ENCODE measurements at regions not wholly inside any gene's neighbourhood (a gene's known extent, or its start where the extent isn't known, plus 50 kb on each side); places are given as distances from the start of the nearest gene placed in this dataset.

DNA sequence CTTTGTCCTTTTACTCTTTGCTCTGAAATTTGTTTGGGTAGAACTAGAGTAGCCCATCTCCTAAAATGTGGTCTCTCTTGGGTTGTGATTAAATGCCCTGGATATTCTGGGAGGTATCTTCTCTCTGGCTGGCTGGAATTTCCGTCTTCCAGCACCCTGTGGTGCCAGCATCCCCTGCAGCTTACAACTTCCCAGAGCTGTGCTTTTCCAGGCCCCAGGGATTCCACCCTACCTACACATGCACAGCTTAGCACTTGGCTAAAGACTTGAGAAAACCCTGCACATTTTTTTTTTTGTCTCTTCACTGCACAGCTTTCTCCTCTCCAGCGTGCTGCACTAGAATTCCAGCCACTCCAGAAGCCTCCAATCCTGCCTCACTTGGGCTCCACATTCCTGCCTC, 334.7 kb downstream of the IRS2 start:
- Histone ChIP-seq H3K27ac (ENCODE audit: low read depth, low read length) (no peak overlapping the region), H3K4me3 (ENCODE audit: low read length) (no peak overlapping the region), H3K36me3 (ENCODE audit: control insufficient read depth in 2 of 3, insufficient read depth in 3 of 3, low read length in 3 of 3) (no peaks in the 10 kb centered on the region), H3K27me3 (ENCODE audit: control insufficient read depth in 2 of 2, insufficient read depth in 2 of 2, low read length in 2 of 2) (no peaks in the 10 kb centered on the region), H3K4me1 (ENCODE audit: control insufficient read depth in 2 of 2, insufficient read depth in 2 of 2, low read length in 2 of 2) (no peaks in the 10 kb centered on the region), H3K9me3 (ENCODE audit: control insufficient read depth in 2 of 3, low read length in 3 of 3) (no peaks in the 10 kb centered on the region)
- ChIA-PET POLR2A (no interaction called here), CTCF (no interaction called here)
- DNase-seq (no peak), ATAC-seq (no peak)
- Mint-ChIP-seq H3K27ac (no peak overlapping the region), H3K27me3 (peaks cover 0 to 10% (median 7%) of the 10 kb centered on the region in 5 donors), H3K4me3 (no peak overlapping the region), H3K9me3 (peaks cover 0 to 5% (median 0%) of the 10 kb centered on the region in 11 donors), H3K4me1 (no peaks in the 10 kb centered on the region), H3K36me3 (no peaks in the 10 kb centered on the region)
- intact Hi-C loops (cut with micrococcal nuclease) = no loop called here

DNA sequence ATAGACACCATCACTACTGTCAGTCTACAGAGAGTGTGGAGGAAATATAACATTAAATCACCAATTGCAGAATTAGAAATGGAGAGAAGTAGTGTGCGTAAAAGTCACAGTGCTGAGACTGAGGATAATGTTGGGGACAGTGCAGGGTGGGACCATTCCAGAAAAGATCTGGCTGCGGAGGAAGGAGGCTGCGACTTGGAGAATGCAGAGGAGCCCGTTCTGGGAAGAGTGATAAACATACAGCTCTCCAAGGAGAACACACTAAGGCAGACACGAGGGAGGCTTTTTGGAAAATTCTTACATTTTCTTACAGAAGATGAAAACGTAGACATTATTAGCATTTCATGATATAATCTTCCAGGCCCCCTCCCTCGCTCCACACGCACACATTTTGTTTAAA, 337.8 kb downstream of the IRS2 start:
- intact Hi-C loops (cut with micrococcal nuclease) = no loop called here
- DNase-seq = no peak
- Histone ChIP-seq H3K4me3 (ENCODE audit: low read length) (no peak overlapping the region), H3K27ac (ENCODE audit: low read depth, low read length) (no peak overlapping the region), H3K9me3 (ENCODE audit: control insufficient read depth in 2 of 3, low read length in 3 of 3) (no peaks in the 10 kb centered on the region), H3K36me3 (ENCODE audit: control insufficient read depth in 2 of 3, insufficient read depth in 3 of 3, low read length in 3 of 3) (no peaks in the 10 kb centered on the region), H3K27me3 (ENCODE audit: control insufficient read depth in 2 of 2, insufficient read depth in 2 of 2, low read length in 2 of 2) (no peaks in the 10 kb centered on the region), H3K4me1 (ENCODE audit: control insufficient read depth in 2 of 2, insufficient read depth in 2 of 2, low read length in 2 of 2) (no peaks in the 10 kb centered on the region)
- ATAC-seq = no peak
- Mint-ChIP-seq H3K4me3 (no peak overlapping the region), H3K36me3 (no peaks in the 10 kb centered on the region), H3K9me3 (peaks cover 0 to 16% (median 4%) of the 10 kb centered on the region in 11 donors), H3K27me3 (peaks cover 0 to 24% (median 9%) of the 10 kb centered on the region in 5 donors), H3K4me1 (no peaks in the 10 kb centered on the region), H3K27ac (no peak overlapping the region)
- ChIA-PET POLR2A (no interaction called here), CTCF (no interaction called here)

DNA sequence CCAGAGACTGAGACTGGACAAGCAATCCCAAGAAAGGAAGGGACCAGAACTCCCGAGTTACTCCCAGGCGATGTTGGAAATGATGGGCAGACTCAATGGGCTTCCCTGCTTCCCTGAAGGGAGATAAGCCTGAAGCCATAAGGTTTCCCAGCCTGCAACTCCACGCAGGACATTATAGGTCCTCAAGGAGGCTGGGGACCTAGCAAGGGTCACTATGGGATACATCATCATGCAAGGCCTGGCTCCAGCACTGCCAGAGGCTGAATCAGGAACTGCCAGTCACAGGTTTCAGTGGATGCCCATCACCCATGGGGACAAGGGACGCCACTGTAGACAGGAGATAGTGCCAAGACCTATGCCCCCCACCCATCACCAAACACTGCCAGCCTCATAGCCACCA, 338.7 kb downstream of the IRS2 start:
- intact Hi-C loops (cut with micrococcal nuclease) = no loop called here
- no peak overlapping the region for H3K4me3 ChIP-seq (ENCODE audit: low read length)
- no peaks in the 10 kb centered on the region for H3K4me1 ChIP-seq (ENCODE audit: control insufficient read depth in 2 of 2, insufficient read depth in 2 of 2, low read length in 2 of 2)
- H3K27ac ChIP-seq (ENCODE audit: low read depth, low read length) = no peak overlapping the region
- H3K9me3 ChIP-seq (ENCODE audit: control insufficient read depth in 2 of 3, low read length in 3 of 3) = no peaks in the 10 kb centered on the region
- Mint-ChIP-seq H3K27me3 (peaks cover 0 to 24% (median 10%) of the 10 kb centered on the region in 5 donors), H3K4me3 (no peak overlapping the region), H3K27ac (no peak overlapping the region), H3K36me3 (peaks cover 0 to 3% (median 0%) of the 10 kb centered on the region in 5 donors), H3K4me1 (no peaks in the 10 kb centered on the region), H3K9me3 (peaks cover 0 to 21% (median 9%) of the 10 kb centered on the region in 11 donors)
- H3K27me3 ChIP-seq (ENCODE audit: control insufficient read depth in 2 of 2, insufficient read depth in 2 of 2, low read length in 2 of 2) = no peaks in the 10 kb centered on the region
- POLR2A ChIA-PET = no interaction called here
- CTCF ChIA-PET = no interaction called here
- ATAC-seq = no peak
- H3K36me3 ChIP-seq (ENCODE audit: control insufficient read depth in 2 of 3, insufficient read depth in 3 of 3, low read length in 3 of 3) = no peaks in the 10 kb centered on the region
- DNase-seq = no peak

DNA sequence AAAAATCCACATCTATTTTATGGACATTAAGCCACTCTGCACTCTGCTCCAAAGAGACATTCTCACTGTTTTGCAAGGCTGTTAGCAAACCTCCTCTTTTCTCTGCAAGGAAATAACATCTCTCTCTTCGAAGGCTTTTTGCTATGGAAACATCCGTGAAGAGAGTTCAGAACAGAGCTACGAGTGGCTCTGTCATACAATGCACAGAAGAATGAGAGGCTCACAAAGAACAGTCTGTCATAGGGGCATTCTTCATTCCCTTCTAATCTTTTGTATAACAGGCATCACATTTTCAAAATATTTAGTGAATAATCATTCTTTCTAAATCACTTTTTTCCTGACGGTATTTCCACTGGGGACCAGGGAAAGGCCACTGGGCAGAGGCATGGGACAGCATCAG, 346.1 kb downstream of the IRS2 start:
- H3K4me3 ChIP-seq (ENCODE audit: low read length) = no peak overlapping the region
- ATAC-seq = no peak
- ChIA-PET CTCF (no interaction called here), POLR2A (no interaction called here)
- Mint-ChIP-seq H3K4me1 (no peaks in the 10 kb centered on the region), H3K36me3 (peaks cover 0 to 3% (median 0%) of the 10 kb centered on the region in 5 donors), H3K4me3 (no peak overlapping the region), H3K27me3 (peaks cover 0 to 23% (median 11%) of the 10 kb centered on the region in 5 donors), H3K27ac (no peak overlapping the region), H3K9me3 (peaks cover 0 to 21% (median 7%) of the 10 kb centered on the region in 11 donors)
- H3K36me3 ChIP-seq (ENCODE audit: control insufficient read depth in 2 of 3, insufficient read depth in 3 of 3, low read length in 3 of 3) = no peaks in the 10 kb centered on the region
- no peaks in the 10 kb centered on the region for H3K4me1 ChIP-seq (ENCODE audit: control insufficient read depth in 2 of 2, insufficient read depth in 2 of 2, low read length in 2 of 2)
- DNase-seq = no peak
- intact Hi-C loops (cut with micrococcal nuclease) = no loop called here
- no peaks in the 10 kb centered on the region for H3K27me3 ChIP-seq (ENCODE audit: control insufficient read depth in 2 of 2, insufficient read depth in 2 of 2, low read length in 2 of 2)
- no peaks in the 10 kb centered on the region for H3K9me3 ChIP-seq (ENCODE audit: control insufficient read depth in 2 of 3, low read length in 3 of 3)
- H3K27ac ChIP-seq (ENCODE audit: low read depth, low read length) = no peak overlapping the region

DNA sequence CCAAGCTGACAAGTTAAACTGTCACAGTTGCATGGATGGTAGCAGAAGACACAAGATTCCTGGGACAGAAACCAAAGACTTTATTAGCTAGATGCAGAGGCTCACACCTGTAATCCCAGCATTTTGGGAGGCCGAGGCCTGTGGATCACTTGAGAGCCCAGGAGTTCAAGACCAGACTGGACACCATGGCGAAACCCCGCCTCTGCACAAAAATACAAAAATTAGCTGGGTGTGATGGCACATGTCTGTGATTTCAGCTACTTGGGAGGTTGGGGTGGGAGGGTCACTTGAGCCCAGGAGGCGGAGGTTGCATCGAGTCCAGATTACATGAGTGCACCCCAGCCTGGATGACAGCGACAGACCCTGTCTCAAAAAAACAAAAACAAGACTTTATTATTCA, 346.6 kb downstream of the IRS2 start:
- intact Hi-C loops (cut with micrococcal nuclease) = no loop called here
- no peak overlapping the region for H3K4me3 ChIP-seq (ENCODE audit: low read length)
- ChIA-PET CTCF (no interaction called here), POLR2A (no interaction called here)
- Mint-ChIP-seq H3K36me3 (peaks cover 0 to 3% (median 0%) of the 10 kb centered on the region in 5 donors), H3K4me3 (no peak overlapping the region), H3K9me3 (peaks cover 0 to 17% (median 7%) of the 10 kb centered on the region in 11 donors), H3K27me3 (peaks cover 0 to 23% (median 9%) of the 10 kb centered on the region in 5 donors), H3K4me1 (no peaks in the 10 kb centered on the region), H3K27ac (no peak overlapping the region)
- ATAC-seq (no peak), DNase-seq (no peak)
- no peaks in the 10 kb centered on the region for H3K9me3 ChIP-seq (ENCODE audit: control insufficient read depth in 2 of 3, low read length in 3 of 3)
- H3K27me3 ChIP-seq (ENCODE audit: control insufficient read depth in 2 of 2, insufficient read depth in 2 of 2, low read length in 2 of 2) = no peaks in the 10 kb centered on the region
- H3K27ac ChIP-seq (ENCODE audit: low read depth, low read length) = no peak overlapping the region
- no peaks in the 10 kb centered on the region for H3K36me3 ChIP-seq (ENCODE audit: control insufficient read depth in 2 of 3, insufficient read depth in 3 of 3, low read length in 3 of 3)
- no peaks in the 10 kb centered on the region for H3K4me1 ChIP-seq (ENCODE audit: control insufficient read depth in 2 of 2, insufficient read depth in 2 of 2, low read length in 2 of 2)

DNA sequence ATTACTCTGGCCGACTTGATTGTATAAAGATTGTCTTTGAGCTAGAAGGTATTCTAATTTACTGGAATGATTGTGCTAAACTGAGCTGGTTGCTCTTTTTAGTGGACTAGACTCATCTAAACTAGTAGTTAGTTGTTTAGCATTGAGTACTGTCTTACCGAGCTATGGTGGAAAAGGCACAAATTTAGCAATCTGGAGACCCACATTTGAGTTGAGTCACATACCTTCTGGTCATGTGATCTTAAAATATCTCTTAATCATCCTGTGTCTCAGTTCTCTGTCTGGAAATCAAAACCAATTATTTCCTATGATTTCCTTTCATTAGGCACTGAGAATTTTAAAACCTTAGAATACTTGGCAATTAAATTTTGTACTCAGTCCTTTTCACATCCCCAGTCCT, 349.5 kb downstream of the IRS2 start:
- Histone ChIP-seq H3K4me1 (ENCODE audit: control insufficient read depth in 2 of 2, insufficient read depth in 2 of 2, low read length in 2 of 2) (no peaks in the 10 kb centered on the region), H3K4me3 (ENCODE audit: low read length) (no peak overlapping the region), H3K27ac (ENCODE audit: low read depth, low read length) (no peak overlapping the region), H3K27me3 (ENCODE audit: control insufficient read depth in 2 of 2, insufficient read depth in 2 of 2, low read length in 2 of 2) (no peaks in the 10 kb centered on the region), H3K9me3 (ENCODE audit: control insufficient read depth in 2 of 3, low read length in 3 of 3) (peaks cover 0 to 8% (median 0%) of the 10 kb centered on the region in 3 experiments), H3K36me3 (ENCODE audit: control insufficient read depth in 2 of 3, insufficient read depth in 3 of 3, low read length in 3 of 3) (no peaks in the 10 kb centered on the region)
- CTCF ChIA-PET = no interaction called here
- Mint-ChIP-seq H3K4me3 (no peak overlapping the region), H3K36me3 (peaks cover 0 to 6% (median 0%) of the 10 kb centered on the region in 5 donors), H3K9me3 (peaks cover 0 to 18% (median 11%) of the 10 kb centered on the region in 11 donors), H3K27ac (no peak overlapping the region), H3K4me1 (no peaks in the 10 kb centered on the region), H3K27me3 (peaks cover 0 to 17% (median 12%) of the 10 kb centered on the region in 5 donors)
- intact Hi-C loops (cut with micrococcal nuclease) = no loop called here
- no peak for DNase-seq
- no peak for ATAC-seq
- POLR2A ChIA-PET = no interaction called here

DNA sequence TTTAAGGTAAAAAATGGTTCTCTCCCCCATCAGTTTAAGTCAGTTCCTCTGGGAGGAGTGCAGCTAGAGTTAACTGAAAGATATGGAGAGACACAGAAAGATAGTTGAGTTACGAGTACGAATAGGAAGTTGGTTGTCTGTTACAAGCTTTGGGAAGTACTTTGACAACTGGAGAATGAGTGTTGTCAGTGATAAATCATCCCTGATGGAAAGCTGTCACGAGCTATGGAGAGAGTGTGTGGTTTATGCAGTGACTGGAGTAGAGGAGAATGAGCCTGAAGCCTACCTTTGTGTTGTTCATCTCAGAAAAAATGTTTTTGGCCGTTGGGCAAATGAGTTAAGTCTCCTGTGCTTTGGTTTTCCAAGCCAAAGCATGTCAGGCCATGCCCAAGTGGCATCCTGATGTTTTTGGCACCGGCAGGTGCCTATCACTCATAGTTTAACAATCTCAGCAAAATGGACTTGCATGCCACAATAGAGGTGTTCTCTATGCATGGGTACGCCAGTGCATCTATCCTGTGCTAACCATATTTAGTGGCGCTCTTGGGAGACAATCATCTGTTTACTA, 350.2 kb downstream of the IRS2 start:
- Mint-ChIP-seq H3K27me3 (peaks cover 0 to 17% (median 12%) of the 10 kb centered on the region in 5 donors), H3K4me3 (no peak overlapping the region), H3K36me3 (peaks cover 0 to 8% (median 0%) of the 10 kb centered on the region in 5 donors), H3K9me3 (peaks cover 2 to 22% (median 11%) of the 10 kb centered on the region in 11 donors), H3K27ac (no peak overlapping the region), H3K4me1 (no peaks in the 10 kb centered on the region)
- intact Hi-C loops (cut with micrococcal nuclease) = no loop called here
- H3K36me3 ChIP-seq (ENCODE audit: control insufficient read depth in 2 of 3, insufficient read depth in 3 of 3, low read length in 3 of 3) = no peaks in the 10 kb centered on the region
- ChIA-PET POLR2A (no interaction called here), CTCF (no interaction called here)
- H3K27ac ChIP-seq (ENCODE audit: low read depth, low read length) = no peak overlapping the region
- peaks cover 0 to 8% (median 0%) of the 10 kb centered on the region in 3 experiments for H3K9me3 ChIP-seq (ENCODE audit: control insufficient read depth in 2 of 3, low read length in 3 of 3)
- H3K27me3 ChIP-seq (ENCODE audit: control insufficient read depth in 2 of 2, insufficient read depth in 2 of 2, low read length in 2 of 2) = no peaks in the 10 kb centered on the region
- no peak overlapping the region for H3K4me3 ChIP-seq (ENCODE audit: low read length)
- H3K4me1 ChIP-seq (ENCODE audit: control insufficient read depth in 2 of 2, insufficient read depth in 2 of 2, low read length in 2 of 2) = no peaks in the 10 kb centered on the region
- ATAC-seq (no peak), DNase-seq (no peak)

Measured in naive thymus-derived CD4-positive, alpha-beta T cell (primary cell).